ENCODE measurements at regions not wholly inside any gene's neighbourhood (a gene's known extent, or its start where the extent isn't known, plus 50 kb on each side); places are given as distances from the start of the nearest gene placed in this dataset.

- H3K27me3 ChIP-seq (replicated peaks in 1 of 4; ENCODE audit: control insufficient read depth in 3 of 4, extremely low read depth in 1 of 4, insufficient read depth in 3 of 4, low read length in 3 of 4), result no peaks in the 10 kb centered on the region
- no peaks in the 10 kb centered on the region; a peak in 1 of 8 replicates for H3K36me3 ChIP-seq (ENCODE audit: control insufficient read depth in 2 of 4, insufficient read depth in 4 of 4, low read length in 3 of 4)
- H3K23ac ChIP-seq (ENCODE audit: insufficient read length), result no peak overlapping the region
- peaks cover 0 to 3% of the 10 kb centered on the region in 2 experiments; a peak in 1 of 4 replicates for H3K9me3 ChIP-seq (ENCODE audit: insufficient read depth in 2 of 2, low read depth in 1 of 2, low read length in 1 of 2)
- H3K79me1 ChIP-seq (ENCODE audit: low read depth, low read length), result no peaks in the 10 kb centered on the region
- CTCF ChIA-PET (ENCODE audit: partially characterized antibody), result no interaction called here
- no peak overlapping the region for H3K14ac ChIP-seq (ENCODE audit: insufficient read length)
- 93% methylated on average over 5 of the region's 5 CpGs; no CpG with 5 or more reads in 1 of the 2 experiments for WGBS, 2 experiments (ENCODE audit: extremely low coverage in 1 of 2, insufficient coverage in 1 of 2, insufficient read length in 1 of 2, insufficient replicate concordance in 2 of 2, low coverage in 1 of 2, low lambda C conversion rate in 2 of 2, missing lambda C conversion rate in 1 of 2)
- H2AK5ac ChIP-seq (ENCODE audit: low read depth, low read length), result no peak overlapping the region
- no peak overlapping the region for H4K8ac ChIP-seq (ENCODE audit: extremely low read depth, insufficient read depth, low read length)
- no peak overlapping the region for H3K4ac ChIP-seq (replicated peaks; ENCODE audit: insufficient read length, low read depth, low read length)
- no peaks in the 10 kb centered on the region for H3K4me1 ChIP-seq (replicated peaks in 1 of 4; ENCODE audit: control insufficient read depth in 3 of 4, insufficient read depth in 4 of 4, low read length in 3 of 4)
- H2AFZ ChIP-seq (ENCODE audit: low read length), result no peak overlapping the region
- no peak overlapping the region for H2BK120ac ChIP-seq (replicated peaks; ENCODE audit: low read depth, low read length)
- no peak overlapping the region for H2BK15ac ChIP-seq (ENCODE audit: low read length)
- POLR2A ChIA-PET (ENCODE audit: partially characterized antibody), result no interaction called here
- H4K5ac ChIP-seq (ENCODE audit: insufficient read length, low read depth, low read length), result no peak overlapping the region
- no peak overlapping the region for H3K9ac ChIP-seq (replicated peaks in 1 of 4; ENCODE audit: extremely low read depth in 1 of 4, low read depth in 3 of 4, low read length in 3 of 4)
- H3K79me2 ChIP-seq (ENCODE audit: control insufficient read depth in 1 of 2, insufficient read depth in 2 of 2, low read length in 2 of 2), result no peaks in the 10 kb centered on the region
- FAIRE-seq, result no peak
- H3K23me2 ChIP-seq (ENCODE audit: low read depth, low read length), result no peaks in the 10 kb centered on the region
- no peak overlapping the region for H3K27ac ChIP-seq (ENCODE audit: low read depth, low read length)
- no peak overlapping the region for H2BK5ac ChIP-seq (ENCODE audit: low read depth, low read length)
- no peaks in the 10 kb centered on the region for H4K20me1 ChIP-seq (replicated peaks in 1 of 2; ENCODE audit: control insufficient read depth in 1 of 2, insufficient read depth in 2 of 2, low read length in 2 of 2)
- H3K4me2 ChIP-seq (ENCODE audit: insufficient read depth in 1 of 2, low read depth in 2 of 2, low read length in 2 of 2), result no peak overlapping the region
- H4K91ac ChIP-seq (replicated peaks; ENCODE audit: insufficient read length, low read length), result no peak overlapping the region
- no peak for DNase-seq (ENCODE audit: low read depth in 1 of 2, low spot score in 2 of 2)
- no peak overlapping the region for H3K4me3 ChIP-seq (ENCODE audit: extremely low read depth in 1 of 4, insufficient read depth in 2 of 4, low read depth in 3 of 4, low read length in 4 of 4)
- no peak overlapping the region for H3K56ac ChIP-seq (replicated peaks; ENCODE audit: insufficient read length, low read depth, low read length)
- no peak overlapping the region for H2BK20ac ChIP-seq (ENCODE audit: low read length)
- H3K18ac ChIP-seq (ENCODE audit: extremely low read depth, low read length), result no peak overlapping the region
- no peak overlapping the region for H2BK12ac ChIP-seq (ENCODE audit: low read depth, low read length)
- no peak for TF ChIP-seq RNF2 (IDR thresholded peaks at IDR 0.05; ENCODE audit: borderline replicate concordance, low read depth, low read length, missing control alignments, poor library complexity, severe bottlenecking)
- TF ChIP-seq SIX5 (IDR thresholded peaks at IDR 0.05; ENCODE audit: low read depth, low read length), result no peak
- no peak for TF ChIP-seq RBBP5 (IDR thresholded peaks at IDR 0.05; ENCODE audit: borderline replicate concordance, low read depth, low read length)
- TF ChIP-seq FOSL1 (IDR thresholded peaks at IDR 0.05; ENCODE audit: insufficient read depth, low read depth, low read length), result no peak
- no peak for TF ChIP-seq TAF1 (IDR thresholded peaks at IDR 0.05; ENCODE audit: low read depth, low read length)
- TF ChIP-seq ATF3 (IDR thresholded peaks at IDR 0.05; ENCODE audit: insufficient read depth, low read depth, low read length), result no peak
- TF ChIP-seq ZNF274 (IDR thresholded peaks at IDR 0.05; ENCODE audit: borderline replicate concordance, extremely low read depth, low read length), result no peak
- no peak for TF ChIP-seq ASH2L (IDR thresholded peaks at IDR 0.05; ENCODE audit: low read length)
- no peak for TF ChIP-seq BACH1 (IDR thresholded peaks at IDR 0.05; ENCODE audit: low read length)
- no peak for TF ChIP-seq JUN (IDR thresholded peaks at IDR 0.05; ENCODE audit: low read depth, low read length)
- no peak for TF ChIP-seq PHF8 (conservative IDR thresholded peaks at IDR 0.05; ENCODE audit: low read depth, low read length)
- no peak for TF ChIP-seq CHD1 (IDR thresholded peaks at IDR 0.05; ENCODE audit: low read depth, low read length)
- no peak for TF ChIP-seq TBP (IDR thresholded peaks at IDR 0.05; ENCODE audit: low read depth, low read length)
Observed at GRCh38 chr2:36203366-36203765, 152.2 kb upstream of the CRIM1 start.

All from H1 (cell line).